ENCODE measurements at regions not wholly inside any gene's neighbourhood (a gene's known extent, or its start where the extent isn't known, plus 50 kb on each side); places are given as distances from the start of the nearest gene placed in this dataset.
"Not testable (repeated sequence)": the region's sequence is repeated elsewhere in the genome, so short reads cannot be mapped to it uniquely, and the experiment has no call there.

GRCh38 chr20:1752045-1752444, 94.5 kb upstream of the SIRPG start:
- DNase-seq (ENCODE audit: low read depth): no peak

DNA sequence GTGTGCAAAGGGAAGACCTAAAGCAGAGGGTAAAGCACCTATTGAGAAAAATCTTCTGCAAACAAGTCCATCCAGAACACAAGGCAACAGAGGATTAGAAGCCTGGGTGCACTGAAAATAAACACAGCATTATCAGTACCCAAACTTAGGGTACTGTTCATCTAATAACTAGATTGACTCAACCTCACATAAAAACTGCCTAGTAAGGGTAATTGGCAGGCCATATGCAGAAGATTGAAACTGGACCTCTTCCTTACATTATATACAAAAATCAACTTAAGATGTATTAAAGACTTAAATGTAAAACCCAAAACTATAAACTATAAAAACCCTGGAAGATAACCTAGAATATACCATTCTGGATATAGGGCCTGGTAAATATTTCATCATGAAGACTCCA, 91.2 kb upstream of the SIRPG start:
- no peak for DNase-seq (ENCODE audit: low read depth)

- no peak for DNase-seq (ENCODE audit: low read depth)
Observed at GRCh38 chr20:1747953-1748577, 90.5 kb upstream of the SIRPG start.

GRCh38 chr20:1742049-1742434, 84.5 kb upstream of the SIRPG start:
- not testable (repeated sequence) for DNase-seq (ENCODE audit: low read depth)

DNA sequence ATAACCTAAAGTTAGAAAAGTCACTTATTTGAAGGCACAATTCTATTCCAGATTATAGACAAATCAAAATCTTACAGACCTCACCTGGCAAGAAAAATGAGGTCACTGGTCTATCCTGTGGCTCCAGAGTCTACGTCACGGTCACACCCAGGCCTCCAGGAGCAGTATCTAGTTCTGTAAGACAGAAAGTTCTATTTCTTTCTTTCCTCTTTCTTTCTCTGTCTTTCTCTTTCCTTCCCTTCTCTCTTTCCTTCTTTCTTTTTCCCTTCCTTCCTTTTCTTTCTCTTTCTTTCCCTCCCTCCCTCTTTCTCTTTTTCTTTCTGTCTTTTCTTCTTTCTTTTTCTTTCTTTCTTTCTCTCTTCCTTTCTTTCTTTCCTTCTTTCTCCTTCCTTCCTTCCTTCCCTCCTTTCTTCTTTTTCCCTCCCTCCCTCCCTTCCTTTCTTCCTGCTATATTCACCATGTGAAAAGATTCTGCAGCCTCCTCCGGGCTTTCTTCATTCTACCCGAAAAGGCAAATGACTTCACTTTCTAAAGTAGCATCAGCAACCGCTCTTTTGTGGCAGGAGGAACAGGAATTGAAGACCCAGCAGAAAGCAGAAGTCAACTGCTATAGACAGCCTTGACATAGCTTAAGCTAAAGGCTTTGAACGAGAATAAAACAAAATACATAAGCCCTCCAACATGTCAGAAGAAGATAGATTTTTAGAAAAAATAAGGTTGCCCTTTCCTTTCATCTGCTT, 83.9 kb upstream of the SIRPG start:
- DNase-seq (ENCODE audit: low read depth): no peak

GRCh38 chr20:1737134-1737533, 79.6 kb upstream of the SIRPG start:
- no peak for DNase-seq (ENCODE audit: low read depth)

DNA sequence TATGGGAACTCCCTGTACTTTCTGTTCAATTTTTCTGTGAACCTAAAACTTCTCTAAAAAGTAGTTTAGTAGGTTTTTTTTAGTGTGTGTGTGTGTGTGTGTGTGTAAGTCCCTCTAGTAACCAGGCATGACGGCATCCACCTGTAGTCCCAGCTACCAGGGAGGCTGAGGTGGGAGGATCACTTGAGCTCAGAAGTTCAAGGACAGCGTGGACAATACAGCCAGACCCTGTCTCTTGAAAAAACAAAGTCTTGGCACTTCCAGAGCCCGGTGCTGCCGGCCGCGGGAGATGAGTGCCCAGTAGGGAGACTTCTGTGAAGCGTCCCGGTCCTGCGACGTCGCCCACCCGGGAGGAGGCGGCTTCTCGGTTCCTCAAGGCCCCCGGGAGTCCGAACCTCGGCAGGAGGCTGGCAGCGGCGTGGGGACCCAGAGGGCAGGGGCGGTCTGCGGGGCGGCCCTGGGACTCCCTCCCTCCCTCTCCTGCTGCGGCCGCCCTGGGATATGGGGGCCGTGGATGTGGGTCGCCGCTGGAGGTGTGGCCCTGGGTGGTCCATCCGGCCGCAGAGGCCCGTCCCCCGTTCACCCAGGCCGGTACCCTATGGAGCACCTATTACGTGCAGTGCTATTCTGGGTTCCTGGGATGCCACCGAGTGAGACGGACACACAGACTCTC, 78.0 kb upstream of the SIRPG start:
- no peak for DNase-seq (ENCODE audit: low read depth)

GRCh38 chr20:1734269-1734858, 76.8 kb upstream of the SIRPG start:
- DNase-seq (ENCODE audit: low read depth): no peak

DNA sequence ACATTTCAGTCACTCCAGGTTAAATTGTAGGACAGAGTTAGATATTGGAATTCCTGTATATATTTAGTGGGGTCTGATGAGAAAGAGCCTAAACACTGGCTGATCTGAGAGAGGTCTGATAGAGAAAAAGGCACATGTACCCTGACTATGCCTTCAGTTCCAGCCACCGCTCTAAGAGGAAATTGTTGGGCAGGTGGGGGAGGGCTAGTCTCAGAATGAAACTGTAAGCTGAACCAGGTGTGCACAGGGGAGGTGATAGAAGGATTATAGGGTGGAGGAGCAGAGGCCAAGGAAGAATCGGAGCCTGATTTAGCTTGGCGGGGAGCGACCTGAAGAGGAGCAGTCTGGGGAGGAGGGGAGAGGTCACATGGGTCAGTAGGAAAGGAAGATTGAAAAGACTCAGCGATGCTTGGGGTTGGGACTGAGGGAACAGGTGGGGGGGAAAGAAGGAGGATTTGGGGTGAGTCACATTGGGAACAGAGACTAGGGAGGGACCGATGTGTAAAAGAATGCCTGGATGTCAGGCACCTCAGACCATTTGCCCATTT, 74.3 kb upstream of the SIRPG start:
- peak; percentile 3 for DNase-seq (ENCODE audit: low read depth)

DNA sequence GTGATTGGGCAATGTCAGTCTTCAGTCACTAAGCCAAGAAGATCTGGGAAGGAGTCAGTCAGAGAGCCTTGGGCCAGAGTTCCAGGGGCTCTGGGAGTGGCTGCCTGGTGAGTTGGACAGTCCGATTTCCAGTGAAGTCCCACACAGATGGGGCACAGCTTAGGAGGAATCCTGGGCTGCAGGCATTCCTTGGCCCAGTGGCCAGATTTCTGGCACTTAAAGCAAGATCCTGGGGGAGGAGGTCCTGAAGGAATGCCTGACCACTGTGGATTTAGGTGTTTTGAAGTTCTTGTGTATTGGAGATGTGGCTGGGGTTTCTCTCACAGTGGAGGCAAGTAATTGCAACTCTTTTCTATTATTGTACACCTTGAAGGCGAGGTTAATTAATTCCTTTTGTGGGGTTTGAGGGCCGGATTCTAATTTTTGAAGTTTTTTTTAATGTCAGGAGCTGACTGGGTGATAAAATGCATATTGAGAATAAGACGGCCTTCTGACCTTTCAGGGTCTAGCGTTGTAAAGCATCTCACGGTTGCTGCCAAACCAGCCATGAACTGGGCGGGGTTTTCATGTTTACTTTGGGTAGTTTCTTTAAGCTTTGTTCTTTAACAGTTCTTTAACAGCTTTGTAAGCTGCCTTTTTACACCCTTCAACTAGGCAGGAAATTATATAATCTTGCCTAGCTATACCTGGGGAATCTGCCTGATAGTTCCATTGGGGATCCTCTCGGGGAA, 73.6 kb upstream of the SIRPG start:
- not testable (repeated sequence) for DNase-seq (ENCODE audit: low read depth)

- DNase-seq (ENCODE audit: low read depth): not testable (repeated sequence)
Observed at GRCh38 chr20:1727303-1727702, 69.7 kb upstream of the SIRPG start.

DNA sequence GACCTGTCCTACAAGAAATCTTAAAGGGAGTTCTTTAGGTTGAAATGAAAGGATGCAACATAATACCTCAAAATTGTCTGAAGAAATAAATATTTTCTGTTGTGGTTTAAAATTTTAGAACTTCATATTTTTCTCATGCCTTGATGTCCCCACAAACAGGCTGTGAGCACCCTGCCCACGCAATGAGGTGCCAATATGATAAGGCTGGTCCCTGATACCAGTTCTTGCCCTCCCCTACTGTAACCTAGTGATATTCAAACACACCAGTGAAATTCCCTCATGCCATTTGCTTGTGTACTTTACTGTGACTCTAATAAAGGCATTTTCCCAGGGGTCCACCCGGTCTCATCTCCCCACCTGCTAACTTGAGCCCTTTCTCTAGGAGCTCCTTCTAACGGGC, 67.3 kb upstream of the SIRPG start:
- DNase-seq (ENCODE audit: low read depth): no peak

GRCh38 chr20:1722513-1723050, 65.0 kb upstream of the SIRPG start:
- no peak for DNase-seq (ENCODE audit: low read depth)

GRCh38 chr20:1721687-1722512, 64.3 kb upstream of the SIRPG start:
- no peak for DNase-seq (ENCODE audit: low read depth)

GRCh38 chr20:1720845-1721475, 63.4 kb upstream of the SIRPG start:
- no peak for DNase-seq (ENCODE audit: low read depth)

GRCh38 chr20:1720226-1720625, 62.6 kb upstream of the SIRPG start:
- DNase-seq (ENCODE audit: low read depth): no peak

- no peak for DNase-seq (ENCODE audit: low read depth)
Observed at GRCh38 chr20:1718604-1719384, 61.2 kb upstream of the SIRPG start.

GRCh38 chr20:1712634-1713624, 55.4 kb upstream of the SIRPG start:
- no peak for DNase-seq (ENCODE audit: low read depth)
